ENCODE measurements at regions not wholly inside any gene's neighbourhood (a gene's known extent, or its start where the extent isn't known, plus 50 kb on each side); places are given as distances from the start of the nearest gene placed in this dataset.
"Not testable (repeated sequence)": the region's sequence is repeated elsewhere in the genome, so short reads cannot be mapped to it uniquely, and the experiment has no call there.

DNA sequence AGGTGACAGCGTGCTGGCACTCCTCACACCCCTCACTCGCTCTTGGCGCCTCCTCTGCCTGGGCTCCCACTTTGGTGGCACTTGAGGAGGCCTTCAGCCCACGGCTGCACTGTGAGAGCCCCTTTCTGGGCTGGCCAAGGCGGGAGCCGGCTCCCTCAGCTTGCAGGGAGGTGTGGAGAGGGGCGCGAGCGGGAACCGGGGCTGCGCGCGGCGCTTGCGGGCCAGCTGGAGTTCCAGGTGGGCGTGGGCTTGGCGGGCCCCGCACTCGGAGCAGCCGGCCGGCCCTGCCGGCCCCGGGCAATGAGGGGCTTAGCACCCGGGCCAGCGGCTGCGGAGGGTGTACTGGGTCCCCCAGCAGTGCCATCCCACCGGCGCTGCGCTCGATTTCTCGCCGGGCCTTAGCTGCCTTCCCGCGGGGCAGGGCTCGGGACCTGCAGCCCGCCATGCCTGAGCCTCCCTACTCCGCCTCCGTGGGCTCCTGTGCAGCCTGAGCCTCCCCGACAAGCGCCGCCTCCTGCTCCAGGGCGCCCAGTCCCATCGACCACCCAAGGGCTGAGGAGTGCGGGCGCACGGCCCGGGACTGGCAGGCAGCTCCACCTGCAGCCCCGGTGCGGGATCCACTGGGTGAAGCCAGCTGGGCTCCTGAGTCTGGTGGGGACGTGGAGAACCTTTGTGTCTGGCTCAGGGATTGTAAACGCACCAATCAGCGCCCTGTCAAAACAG, 247.7 kb upstream of the SLIT2 start:
- TF ChIP-seq, protein P1, sequence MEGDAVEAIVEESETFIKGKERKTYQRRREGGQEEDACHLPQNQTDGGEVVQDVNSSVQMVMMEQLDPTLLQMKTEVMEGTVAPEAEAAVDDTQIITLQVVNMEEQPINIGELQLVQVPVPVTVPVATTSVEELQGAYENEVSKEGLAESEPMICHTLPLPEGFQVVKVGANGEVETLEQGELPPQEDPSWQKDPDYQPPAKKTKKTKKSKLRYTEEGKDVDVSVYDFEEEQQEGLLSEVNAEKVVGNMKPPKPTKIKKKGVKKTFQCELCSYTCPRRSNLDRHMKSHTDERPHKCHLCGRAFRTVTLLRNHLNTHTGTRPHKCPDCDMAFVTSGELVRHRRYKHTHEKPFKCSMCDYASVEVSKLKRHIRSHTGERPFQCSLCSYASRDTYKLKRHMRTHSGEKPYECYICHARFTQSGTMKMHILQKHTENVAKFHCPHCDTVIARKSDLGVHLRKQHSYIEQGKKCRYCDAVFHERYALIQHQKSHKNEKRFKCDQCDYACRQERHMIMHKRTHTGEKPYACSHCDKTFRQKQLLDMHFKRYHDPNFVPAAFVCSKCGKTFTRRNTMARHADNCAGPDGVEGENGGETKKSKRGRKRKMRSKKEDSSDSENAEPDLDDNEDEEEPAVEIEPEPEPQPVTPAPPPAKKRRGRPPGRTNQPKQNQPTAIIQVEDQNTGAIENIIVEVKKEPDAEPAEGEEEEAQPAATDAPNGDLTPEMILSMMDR (IDR thresholded peaks at IDR 0.05) = not testable (repeated sequence)
- TF ChIP-seq POLR2A, POLR2AphosphoS5, EP300 (IDR thresholded peaks at IDR 0.05): not testable (repeated sequence)
